Omental fat pad (tissue), 3 donors: ENCODE measurements at regions not wholly inside any gene's neighbourhood (a gene's known extent, or its start where the extent isn't known, plus 50 kb on each side); places are given as distances from the start of the nearest gene placed in this dataset.

Experiments used
- ATAC-seq: fragments of 150-250 bp; one replicate; pipeline ENCODE4 v1.9.1; 2016; ENCODE audit warnings: mild to moderate bottlenecking, moderate library complexity; ENCODE audit not compliant: low FRiP score
- DNase-seq: peaks from one replicate; pipeline ENCODE4 v3.0.0-alpha.2; 2019; ENCODE audit warnings: low spot score
- CTCF ChIP-seq, 3 donors: fragments of 450-650 bp; IDR thresholded peaks; one replicate each; pipeline ENCODE4 v1.5.1; 2016 to 2017; ENCODE audit warnings: antibody characterized with exemption in 3 of 3, mild to moderate bottlenecking in 3 of 3, moderate library complexity in 2 of 3

GRCh38 chr6:114430534-114431124 lies 87.8 kb upstream of the HS3ST5 start:
- ATAC-seq = no peak
- no peak for DNase-seq

GRCh38 chr6:114428341-114428740 lies 85.5 kb upstream of the HS3ST5 start:
- ATAC-seq = no peak
- no peak for DNase-seq
- TF ChIP-seq CTCF (IDR thresholded peaks at IDR 0.05) = no peak

More at GRCh38 chr6:114430534-114431124, 87.8 kb upstream of the HS3ST5 start:
- no peak for TF ChIP-seq CTCF (IDR thresholded peaks at IDR 0.05)

- no peak for TF ChIP-seq CTCF (IDR thresholded peaks at IDR 0.05)
- no peak for DNase-seq
- ATAC-seq = no peak
Observed at GRCh38 chr6:114421199-114421598, 78.4 kb upstream of the HS3ST5 start.

- ATAC-seq = no peak
- no peak for TF ChIP-seq CTCF (IDR thresholded peaks at IDR 0.05)
- DNase-seq = no peak
Observed at GRCh38 chr6:114419175-114419574, 76.4 kb upstream of the HS3ST5 start.

- DNase-seq = no peak
- no peak for ATAC-seq
- no peak for TF ChIP-seq CTCF (IDR thresholded peaks at IDR 0.05)
Observed at GRCh38 chr6:114418304-114418972, 75.6 kb upstream of the HS3ST5 start.

GRCh38 chr6:114407426-114408035 lies 64.7 kb upstream of the HS3ST5 start:
- no peak for DNase-seq
- no peak for ATAC-seq
- no peak for TF ChIP-seq CTCF (IDR thresholded peaks at IDR 0.05)
